Naive B cell (primary cell): ENCODE measurements at regions not wholly inside any gene's neighbourhood (a gene's known extent, or its start where the extent isn't known, plus 50 kb on each side); places are given as distances from the start of the nearest gene placed in this dataset.
A peak's percentile ranks its signal among the peaks of the same experiment; 100 is the strongest.

ENCODE experiments used
- ATAC-seq, 2 donors: fragments of 150-1000 bp; cut with Tn5 transposase; 2 replicates each; pipeline ENCODE4 v1.10.0; 2021; ENCODE audit warnings: low read depth in 2 of 2, mild to moderate bottlenecking in 2 of 2, moderate library complexity in 2 of 2
- DNase-seq: peaks from one replicate; pipeline ENCODE4 v3.0.0; 2022
- H3K27ac Mint-ChIP-seq, 6 donors: one replicate each; pipeline ENCODE4 v1.8.0; 2020 to 2022; ENCODE audit warnings: mild to moderate bottlenecking in 6 of 6, mixed read lengths in 6 of 6, moderate library complexity in 5 of 6, inconsistent platforms in 2 of 6
- H3K27me3 Mint-ChIP-seq, 3 donors: one replicate each; pipeline ENCODE4 v1.8.0; 2021 to 2022; ENCODE audit warnings: mixed read lengths in 3 of 3, mild to moderate bottlenecking in 1 of 3
- H3K36me3 Mint-ChIP-seq, 2 donors: one replicate each; pipeline ENCODE4 v1.8.0; 2020 to 2022; ENCODE audit warnings: mixed read lengths in 2 of 2, inconsistent platforms in 1 of 2, mild to moderate bottlenecking in 1 of 2
- H3K4me1 Mint-ChIP-seq, 3 donors: one replicate each; pipeline ENCODE4 v1.8.0; 2020 to 2022; ENCODE audit warnings: mixed read lengths in 3 of 3, inconsistent platforms in 1 of 3, mild to moderate bottlenecking in 1 of 3, moderate library complexity in 1 of 3
- H3K4me3 Mint-ChIP-seq, 8 donors: one replicate each; pipeline ENCODE4 v1.8.0; 2020 to 2022; ENCODE audit warnings: mild to moderate bottlenecking in 8 of 8, mixed read lengths in 8 of 8, moderate library complexity in 8 of 8, inconsistent platforms in 2 of 8
- H3K9me3 Mint-ChIP-seq, 7 donors: one replicate each; pipeline ENCODE4 v1.8.0; 2020 to 2022; ENCODE audit warnings: mixed read lengths in 7 of 7, mild to moderate bottlenecking in 5 of 7, inconsistent platforms in 2 of 7, moderate library complexity in 1 of 7

DNA sequence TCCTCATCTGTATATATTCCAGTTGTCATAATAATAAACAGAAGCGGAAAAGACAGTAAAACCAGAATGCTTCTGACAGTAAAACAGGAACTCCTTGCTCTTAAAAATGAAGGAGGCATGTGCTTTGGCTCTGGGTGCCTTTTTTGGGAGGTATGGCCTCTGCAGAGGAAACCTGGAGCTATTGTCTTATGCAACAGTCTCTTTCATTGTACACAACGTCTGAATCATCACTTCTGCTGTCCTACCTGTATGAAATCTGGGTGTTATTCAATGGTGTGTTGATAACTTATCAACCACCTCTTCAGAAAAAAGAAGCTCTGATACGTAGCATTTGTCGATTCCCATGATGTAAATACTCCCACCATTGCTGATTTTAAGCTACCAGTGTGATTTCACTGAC is 64.8 kb downstream of the CDCA7 start:
- H3K27ac Mint-ChIP-seq: peak overlapping the region in 1 of 6 donors; percentile 55
- H3K27me3 Mint-ChIP-seq: peaks cover 28 to 58% (median 37%) of the 10 kb centered on the region in 3 donors
- ATAC-seq (no peak), DNase-seq (no peak)
- H3K36me3 Mint-ChIP-seq: no peaks in the 10 kb centered on the region
- no peak overlapping the region for H3K4me3 Mint-ChIP-seq
- H3K9me3 Mint-ChIP-seq: peaks cover 0 to 3% (median 0%) of the 10 kb centered on the region in 7 donors
- no peaks in the 10 kb centered on the region for H3K4me1 Mint-ChIP-seq

DNA sequence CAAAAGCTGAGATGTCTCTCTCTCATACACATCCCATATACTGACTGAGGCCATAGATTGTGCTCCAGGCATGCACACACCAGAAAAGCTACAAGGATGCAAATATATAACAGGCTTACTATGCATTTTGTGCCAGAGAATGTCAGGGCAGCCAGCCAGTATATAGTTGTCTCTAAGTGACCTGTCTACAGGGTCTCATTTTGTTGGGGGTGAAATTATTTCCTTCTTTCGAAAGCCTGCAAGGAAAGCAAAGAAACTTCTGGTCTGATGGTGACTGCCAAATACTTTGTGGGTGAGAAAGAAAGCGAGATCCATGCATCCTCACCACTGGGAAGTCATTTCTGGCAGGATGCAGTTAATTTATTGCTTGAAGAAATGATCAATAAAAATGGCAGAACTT is 70.2 kb downstream of the CDCA7 start:
- no peak overlapping the region for H3K27ac Mint-ChIP-seq
- peaks cover 0 to 3% (median 0%) of the 10 kb centered on the region in 7 donors for H3K9me3 Mint-ChIP-seq
- H3K4me3 Mint-ChIP-seq: no peak overlapping the region
- DNase-seq (no peak), ATAC-seq (no peak)
- H3K36me3 Mint-ChIP-seq: no peaks in the 10 kb centered on the region
- peaks cover 35 to 66% (median 45%) of the 10 kb centered on the region in 3 donors for H3K27me3 Mint-ChIP-seq
- no peaks in the 10 kb centered on the region for H3K4me1 Mint-ChIP-seq

DNA sequence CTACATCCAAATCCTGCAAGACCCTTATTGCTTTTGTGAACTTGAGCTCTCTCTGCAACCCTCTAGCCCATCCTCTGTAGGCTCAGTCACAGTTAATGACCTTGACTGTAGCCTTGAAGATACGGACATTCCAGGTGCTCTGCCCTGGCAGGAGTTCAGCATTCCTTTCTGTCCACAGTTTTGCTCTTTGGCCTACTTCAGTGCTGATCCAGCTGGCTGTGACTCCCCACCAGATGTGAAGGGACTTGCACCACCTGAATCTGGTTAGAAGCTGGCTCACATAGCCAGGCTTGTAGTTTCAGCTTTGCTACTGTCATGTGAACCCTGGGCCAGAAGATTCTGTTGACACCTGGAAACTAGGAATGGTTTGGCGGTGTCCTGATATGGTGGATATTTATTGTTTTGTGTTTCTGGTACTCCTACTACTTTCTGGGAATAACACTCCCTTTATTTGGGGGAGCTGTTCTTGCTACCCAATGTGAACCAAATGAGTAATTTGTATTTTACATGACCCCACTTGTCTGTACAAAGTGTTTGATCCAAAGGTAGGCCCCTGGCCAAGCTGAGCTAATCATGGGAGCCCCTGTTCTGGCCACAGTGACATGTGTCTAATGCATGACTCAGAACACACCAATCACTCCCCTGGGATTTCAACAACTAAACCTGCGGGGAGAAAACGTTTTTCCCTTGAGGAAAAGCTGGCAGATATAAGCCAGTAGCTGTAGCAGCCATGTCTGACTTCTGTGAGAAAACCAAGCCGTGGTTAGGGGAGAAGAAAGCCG is 73.4 kb downstream of the CDCA7 start:
- Mint-ChIP-seq H3K4me3 (no peak overlapping the region), H3K36me3 (no peaks in the 10 kb centered on the region), H3K27ac (no peak overlapping the region), H3K9me3 (no peaks in the 10 kb centered on the region), H3K4me1 (peaks cover 5 to 9% (median 7%) of the 10 kb centered on the region in 3 donors), H3K27me3 (peaks cover 19 to 45% (median 42%) of the 10 kb centered on the region in 3 donors)
- no peak for DNase-seq
- ATAC-seq: no peak

DNA sequence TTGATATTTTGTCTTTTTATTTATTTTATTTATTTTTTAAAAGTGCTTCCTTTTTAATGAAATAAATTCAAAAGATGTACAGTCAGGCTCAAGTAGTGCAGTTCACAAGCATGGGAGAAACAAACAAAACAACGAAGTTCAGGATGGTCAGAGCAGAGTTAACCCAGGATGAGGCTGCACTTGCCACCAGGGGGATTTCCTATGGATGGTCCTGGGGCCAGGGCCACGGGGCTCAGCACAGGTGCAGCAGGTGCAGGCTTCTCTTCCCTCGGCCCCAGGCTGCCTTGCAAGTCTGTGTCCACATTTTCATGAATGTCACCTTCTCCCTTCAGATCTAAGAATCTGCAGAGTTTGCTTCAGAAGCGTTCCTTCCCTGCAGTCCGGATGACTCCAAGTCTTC is 76.5 kb downstream of the CDCA7 start:
- DNase-seq: no peak
- ATAC-seq: no peak
- Mint-ChIP-seq H3K27me3 (peaks cover 21 to 54% (median 52%) of the 10 kb centered on the region in 3 donors), H3K9me3 (no peaks in the 10 kb centered on the region), H3K27ac (no peak overlapping the region), H3K4me1 (peaks cover 5 to 9% (median 7%) of the 10 kb centered on the region in 3 donors), H3K4me3 (no peak overlapping the region), H3K36me3 (no peaks in the 10 kb centered on the region)

DNA sequence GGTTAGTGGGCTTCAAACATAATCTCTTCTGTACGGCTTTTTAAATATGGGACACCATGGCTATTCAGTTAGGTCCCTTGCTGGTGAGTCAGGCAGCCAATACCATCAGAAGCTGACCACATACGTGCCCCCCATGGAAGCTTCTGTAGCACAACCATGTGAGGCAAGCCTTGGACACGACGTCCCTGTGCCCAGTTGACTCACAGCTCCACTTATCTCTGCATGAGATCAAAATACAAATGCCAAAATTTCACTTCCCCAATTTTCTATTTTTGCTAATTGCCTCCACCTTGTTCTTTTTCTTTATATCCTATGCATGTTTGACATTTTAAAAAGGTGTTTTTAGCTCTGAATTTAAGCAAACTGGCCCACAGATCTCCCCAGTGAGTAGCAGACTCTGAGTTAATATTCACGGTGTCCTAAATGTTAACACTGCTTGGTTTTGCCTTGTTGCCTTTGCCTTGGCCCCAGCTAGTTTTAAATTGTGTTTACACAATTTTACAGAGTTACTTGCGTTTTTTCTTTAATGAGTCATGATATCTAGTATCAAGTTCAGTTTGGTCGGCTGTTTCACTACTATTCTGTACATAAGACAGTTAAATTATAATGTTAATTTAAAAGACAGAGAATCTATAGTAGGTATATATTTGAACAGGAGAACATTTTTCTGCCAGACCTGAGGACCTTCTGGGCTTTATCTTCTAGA is 77.5 kb downstream of the CDCA7 start:
- DNase-seq (no peak), ATAC-seq (no peak)
- Mint-ChIP-seq H3K4me1 (peaks cover 5 to 9% (median 7%) of the 10 kb centered on the region in 3 donors), H3K27ac (no peak overlapping the region), H3K36me3 (no peaks in the 10 kb centered on the region), H3K9me3 (peaks cover 0 to 7% (median 0%) of the 10 kb centered on the region in 7 donors), H3K4me3 (no peak overlapping the region), H3K27me3 (peaks cover 21 to 45% (median 44%) of the 10 kb centered on the region in 3 donors)

DNA sequence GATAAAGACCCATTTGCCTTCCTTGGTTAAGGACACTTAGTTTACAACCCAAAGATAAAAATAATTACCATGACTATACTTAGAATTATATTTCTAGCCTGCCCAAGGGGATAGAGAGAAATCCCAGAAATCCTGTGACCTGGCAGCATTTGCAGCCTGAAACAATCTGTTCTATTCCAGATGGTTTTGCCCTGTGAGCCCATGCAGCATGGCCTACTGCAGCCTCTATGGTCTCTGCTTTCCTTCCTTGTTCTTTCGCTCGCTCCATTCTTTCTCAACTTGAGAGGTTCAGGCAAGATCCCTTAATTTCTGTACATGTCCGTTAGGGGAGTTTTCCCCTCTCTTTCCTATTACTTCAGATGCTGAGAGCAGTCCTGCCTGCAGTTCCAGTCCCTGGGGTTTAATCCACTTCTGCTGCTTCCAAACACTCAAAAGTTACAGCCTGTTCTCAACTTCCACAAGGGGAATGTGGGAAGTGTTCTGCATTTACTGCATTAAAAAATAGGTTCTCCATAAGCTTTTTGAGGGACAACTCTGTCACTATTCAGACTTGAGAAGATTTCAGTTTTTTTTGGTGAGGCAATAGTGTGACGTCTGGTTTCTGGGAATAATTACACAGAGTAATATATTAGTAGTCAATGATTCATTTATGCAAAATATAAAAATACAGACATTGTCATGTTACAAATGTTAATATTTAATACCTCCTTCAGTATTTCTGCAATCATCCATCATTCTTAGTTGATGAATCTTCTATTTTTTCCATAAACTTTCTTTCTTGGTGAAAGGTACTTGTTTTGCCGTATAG is 80.3 kb downstream of the CDCA7 start:
- H3K4me3 Mint-ChIP-seq: no peak overlapping the region
- ATAC-seq (no peak), DNase-seq (no peak)
- peaks cover 5 to 9% (median 7%) of the 10 kb centered on the region in 3 donors for H3K4me1 Mint-ChIP-seq
- no peaks in the 10 kb centered on the region for H3K36me3 Mint-ChIP-seq
- no peak overlapping the region for H3K27ac Mint-ChIP-seq
- peaks cover 8 to 42% (median 36%) of the 10 kb centered on the region in 3 donors for H3K27me3 Mint-ChIP-seq
- peaks cover 0 to 7% (median 0%) of the 10 kb centered on the region in 7 donors for H3K9me3 Mint-ChIP-seq

DNA sequence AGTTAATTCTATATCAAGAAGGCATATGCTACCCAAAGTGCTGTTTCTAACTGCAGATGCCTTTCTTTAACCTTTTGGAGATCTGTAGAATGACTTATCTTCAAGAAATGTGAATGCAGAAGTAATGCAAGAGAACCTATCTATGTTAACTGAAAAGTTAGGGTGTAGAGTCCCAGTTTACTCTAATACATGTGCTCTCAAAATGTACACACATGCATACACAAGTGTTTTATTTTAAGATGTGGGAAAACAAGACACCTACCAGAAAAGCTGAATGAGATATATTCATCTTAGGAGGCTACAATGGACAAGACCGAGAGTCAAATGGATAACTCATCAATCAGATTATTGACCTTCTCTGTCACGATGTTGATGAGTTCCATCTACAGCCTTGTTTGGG is 80.9 kb downstream of the CDCA7 start:
- DNase-seq (no peak), ATAC-seq (no peak)
- no peak overlapping the region for H3K4me3 Mint-ChIP-seq
- H3K27ac Mint-ChIP-seq: no peak overlapping the region
- H3K4me1 Mint-ChIP-seq: peaks cover 5 to 9% (median 7%) of the 10 kb centered on the region in 3 donors
- peaks cover 0 to 7% (median 0%) of the 10 kb centered on the region in 7 donors for H3K9me3 Mint-ChIP-seq
- H3K27me3 Mint-ChIP-seq: peaks cover 12 to 42% (median 36%) of the 10 kb centered on the region in 3 donors
- no peaks in the 10 kb centered on the region for H3K36me3 Mint-ChIP-seq

DNA sequence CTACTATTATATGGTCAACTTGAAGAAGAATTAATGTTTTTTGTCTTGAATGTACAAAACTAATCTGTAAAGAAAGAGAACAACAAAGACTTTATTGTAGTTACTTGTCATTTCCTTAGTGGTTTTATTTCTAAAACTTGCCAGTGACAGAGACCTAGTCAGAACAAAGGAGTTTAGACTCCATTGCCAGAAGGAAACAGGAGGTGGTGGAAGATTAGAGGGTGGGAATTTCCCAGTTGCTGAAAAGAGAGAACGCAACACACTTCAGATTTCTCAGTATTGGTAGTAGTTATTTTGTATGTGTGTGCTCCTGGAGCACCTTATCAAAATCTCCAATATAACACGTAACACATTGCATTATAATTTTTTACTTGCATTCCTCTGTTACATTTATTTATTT is 81.4 kb downstream of the CDCA7 start:
- Mint-ChIP-seq H3K4me1 (peaks cover 5 to 9% (median 7%) of the 10 kb centered on the region in 3 donors), H3K27ac (no peak overlapping the region), H3K27me3 (peaks cover 17 to 45% (median 32%) of the 10 kb centered on the region in 3 donors), H3K9me3 (peaks cover 0 to 7% (median 0%) of the 10 kb centered on the region in 7 donors), H3K4me3 (no peak overlapping the region), H3K36me3 (no peaks in the 10 kb centered on the region)
- DNase-seq (no peak), ATAC-seq (no peak)

DNA sequence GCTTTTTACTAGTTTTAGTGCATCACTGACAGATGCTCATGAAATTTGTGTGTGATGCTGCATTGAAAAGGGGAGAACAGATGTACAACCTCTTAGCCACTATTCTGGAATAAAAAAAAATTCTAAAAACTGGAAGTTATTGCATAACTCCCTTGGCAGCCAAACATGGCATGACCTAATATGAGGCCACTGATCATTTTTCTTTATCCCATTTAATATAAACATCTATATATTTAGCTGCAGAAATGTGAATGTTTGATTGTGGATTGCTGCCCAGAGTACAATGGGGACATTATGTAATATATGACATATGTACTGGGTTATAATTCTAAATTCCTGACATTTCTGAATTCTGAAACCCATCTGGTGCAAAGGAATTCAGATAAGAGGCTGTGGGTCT is 86.5 kb downstream of the CDCA7 start:
- DNase-seq: no peak
- Mint-ChIP-seq H3K4me3 (no peak overlapping the region), H3K9me3 (peaks cover 0 to 7% (median 0%) of the 10 kb centered on the region in 7 donors), H3K36me3 (no peaks in the 10 kb centered on the region), H3K4me1 (no peaks in the 10 kb centered on the region), H3K27me3 (peaks cover 12 to 38% (median 18%) of the 10 kb centered on the region in 3 donors), H3K27ac (no peak overlapping the region)
- no peak for ATAC-seq

DNA sequence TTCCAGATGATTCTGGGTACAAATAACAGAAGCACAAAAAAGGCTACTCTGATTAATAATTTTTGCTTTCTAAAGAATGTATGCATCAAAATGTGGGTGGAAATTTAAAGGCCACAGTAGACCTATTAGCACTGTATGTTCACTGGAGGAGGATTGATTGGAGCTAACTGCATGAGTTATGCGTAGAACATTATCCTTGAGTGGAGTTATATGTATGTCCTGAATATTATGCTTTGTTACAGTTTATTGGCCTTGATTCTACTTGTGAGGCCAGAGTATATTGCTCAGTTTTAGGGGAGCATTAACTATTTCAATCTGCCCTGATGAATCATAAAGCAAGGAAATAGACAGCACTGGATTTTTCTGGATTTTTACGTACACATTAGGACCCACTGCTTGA is 87.9 kb downstream of the CDCA7 start:
- DNase-seq (no peak), ATAC-seq (no peak)
- no peak overlapping the region for H3K4me3 Mint-ChIP-seq
- H3K36me3 Mint-ChIP-seq: no peaks in the 10 kb centered on the region
- no peaks in the 10 kb centered on the region for H3K9me3 Mint-ChIP-seq
- no peaks in the 10 kb centered on the region for H3K4me1 Mint-ChIP-seq
- H3K27me3 Mint-ChIP-seq: peaks cover 12 to 32% (median 24%) of the 10 kb centered on the region in 3 donors
- no peak overlapping the region for H3K27ac Mint-ChIP-seq

DNA sequence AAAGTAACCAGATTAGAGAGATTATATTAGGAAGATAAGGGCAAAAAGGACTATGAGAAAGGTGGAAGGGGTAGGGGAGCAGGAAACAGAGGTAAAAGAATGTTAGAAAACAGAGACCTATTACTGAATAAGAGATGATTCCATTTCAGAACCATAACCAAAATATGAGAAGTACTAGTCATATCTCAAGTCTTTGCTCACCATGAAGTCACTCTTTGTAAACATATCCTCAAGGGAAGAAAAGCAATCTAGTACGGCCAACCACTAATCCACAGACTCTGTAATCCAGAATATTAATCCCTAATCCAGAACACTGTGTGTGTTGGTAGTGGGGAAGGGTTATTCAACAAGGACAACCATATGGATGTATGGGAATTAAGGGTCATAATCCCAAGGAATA is 92.0 kb downstream of the CDCA7 start:
- Mint-ChIP-seq H3K27me3 (peaks cover 7 to 19% (median 18%) of the 10 kb centered on the region in 3 donors), H3K4me1 (peaks cover 0 to 7% (median 0%) of the 10 kb centered on the region in 3 donors), H3K4me3 (no peak overlapping the region), H3K27ac (no peak overlapping the region), H3K9me3 (peaks cover 0 to 3% (median 0%) of the 10 kb centered on the region in 7 donors), H3K36me3 (no peaks in the 10 kb centered on the region)
- DNase-seq (no peak), ATAC-seq (no peak)

DNA sequence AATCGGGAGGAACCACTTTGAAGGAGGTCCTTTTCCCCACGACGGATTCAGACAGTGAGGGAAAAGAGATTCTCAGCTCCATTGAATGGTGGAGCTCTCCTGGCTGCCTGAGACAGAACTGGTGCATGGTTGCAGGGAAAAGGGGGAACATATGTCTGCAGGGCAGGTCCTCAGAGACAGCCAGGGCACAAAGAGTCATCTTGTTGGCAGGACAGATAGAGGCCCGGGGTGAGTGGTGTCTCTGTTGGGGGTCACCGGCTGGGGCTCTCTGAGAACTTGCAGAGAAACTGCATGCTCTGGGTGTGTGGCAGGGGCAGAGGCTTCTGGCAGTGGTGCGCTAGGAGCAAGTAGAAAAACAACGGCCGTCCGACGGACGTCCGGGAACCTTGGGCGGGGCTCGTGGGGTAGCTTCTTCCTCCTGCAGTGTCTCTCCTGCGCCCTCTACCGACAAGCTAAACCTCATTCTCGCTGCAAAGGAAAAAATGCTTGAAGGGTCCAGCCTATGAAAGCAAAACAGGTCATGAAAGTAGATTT is 94.3 kb downstream of the CDCA7 start:
- Mint-ChIP-seq H3K9me3 (peaks cover 0 to 3% (median 0%) of the 10 kb centered on the region in 7 donors), H3K27ac (peak overlapping the region in 1 of 6 donors; percentile 30), H3K4me3 (peak overlapping the region in 4 of 8 donors; percentile 54 to 74 (median 54)), H3K27me3 (peaks cover 17 to 26% (median 22%) of the 10 kb centered on the region in 3 donors), H3K4me1 (peaks cover 0 to 7% (median 0%) of the 10 kb centered on the region in 3 donors), H3K36me3 (no peaks in the 10 kb centered on the region)
- ATAC-seq (peak; percentile 33 to 48), DNase-seq (peak; percentile 13)

DNA sequence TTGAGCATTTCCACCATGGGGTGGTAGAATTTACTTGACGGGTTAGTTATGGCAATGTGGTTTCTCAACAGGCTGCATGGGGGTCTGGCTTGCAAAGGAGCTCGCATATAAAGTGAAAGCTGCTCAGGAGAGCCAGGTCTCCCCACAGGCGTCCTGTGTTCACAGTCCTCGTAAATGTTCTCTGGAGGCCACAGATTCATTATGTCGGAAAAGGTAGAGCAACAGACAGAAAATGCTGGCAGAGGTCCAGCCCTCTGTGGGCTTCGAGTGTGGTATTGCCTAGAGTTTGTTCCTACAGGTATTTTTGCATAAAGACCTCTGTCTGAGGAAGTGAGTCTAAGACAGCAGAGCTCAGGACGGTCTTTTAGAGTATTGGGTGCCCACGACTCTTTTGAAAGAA is 96.4 kb downstream of the CDCA7 start:
- no peak overlapping the region for H3K4me3 Mint-ChIP-seq
- no peak for ATAC-seq
- H3K27ac Mint-ChIP-seq: no peak overlapping the region
- H3K27me3 Mint-ChIP-seq: peaks cover 34 to 37% (median 36%) of the 10 kb centered on the region in 3 donors
- H3K4me1 Mint-ChIP-seq: peaks cover 0 to 7% (median 0%) of the 10 kb centered on the region in 3 donors
- no peak for DNase-seq
- peaks cover 0 to 4% (median 0%) of the 10 kb centered on the region in 7 donors for H3K9me3 Mint-ChIP-seq
- no peaks in the 10 kb centered on the region for H3K36me3 Mint-ChIP-seq
